ELR (cell line): ENCODE measurements at regions not wholly inside any gene's neighbourhood (a gene's known extent, or its start where the extent isn't known, plus 50 kb on each side); places are given as distances from the start of the nearest gene placed in this dataset.

Experiments used
- DNase-seq: peaks from one replicate; pipeline ENCODE4 v3.0.0-alpha.2; 2015; ENCODE audit warnings: low read depth

DNA sequence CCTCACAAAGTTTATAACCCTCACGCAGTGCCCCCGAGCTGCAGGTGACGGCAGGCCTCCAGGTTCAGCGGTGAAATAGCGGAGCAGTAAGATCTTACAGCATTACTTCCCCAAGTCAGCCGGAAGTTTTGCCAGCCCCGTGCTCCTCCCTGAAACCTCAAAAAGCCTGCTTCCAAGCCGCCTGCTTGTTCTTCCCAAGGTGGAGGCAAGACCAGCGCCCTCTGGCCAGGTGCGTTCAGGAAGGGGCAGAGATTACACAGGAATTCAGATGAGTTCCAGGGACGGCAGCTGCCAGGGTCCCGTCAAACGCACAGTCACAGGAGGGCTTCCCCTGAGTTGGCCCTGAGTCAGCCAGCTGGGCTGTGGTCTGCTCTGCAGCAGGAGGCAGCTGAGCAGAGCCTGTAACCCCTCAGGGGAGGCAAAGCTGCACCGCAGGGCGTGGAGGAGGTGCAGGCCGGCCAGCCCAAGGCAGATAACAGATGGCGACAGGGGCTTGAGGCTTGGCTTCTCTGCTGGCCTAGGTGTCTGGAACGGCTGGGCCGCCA lies 124.1 kb upstream of the RPS6KA2 start:
- DNase-seq: no peak

DNA sequence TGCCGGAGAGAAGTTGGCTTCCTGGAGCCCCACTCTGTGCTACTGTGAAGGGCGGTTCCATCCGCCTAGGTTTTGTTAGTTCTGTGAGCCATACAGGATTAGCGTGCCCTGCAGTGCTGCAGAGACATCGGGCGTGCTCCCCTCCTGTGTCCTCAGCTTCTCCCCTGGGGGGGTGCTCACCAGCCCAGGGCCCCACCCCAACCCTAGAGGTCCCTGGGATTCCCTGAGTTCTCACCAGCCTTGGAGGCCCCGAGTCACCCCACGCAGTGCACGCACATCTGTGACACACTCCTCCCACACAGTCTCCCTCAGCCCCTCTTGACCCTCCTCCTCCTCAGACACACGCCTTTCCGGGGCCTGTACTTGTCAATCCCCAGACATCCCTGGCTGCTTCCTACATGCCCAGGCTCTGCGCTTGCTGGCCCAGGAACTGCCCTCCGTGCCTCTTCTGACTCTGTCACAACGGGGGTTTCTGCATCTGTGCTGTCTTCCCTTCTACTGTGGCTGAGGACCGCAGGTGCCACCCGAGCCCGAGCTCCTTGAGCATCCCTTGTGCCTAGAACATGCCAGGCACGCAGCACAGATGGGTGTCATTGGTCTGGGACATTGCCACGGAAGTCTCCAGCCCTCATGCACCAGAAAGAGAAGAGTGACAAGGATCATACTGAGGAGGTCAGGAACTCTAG lies 123.2 kb upstream of the RPS6KA2 start:
- DNase-seq: no peak

DNA sequence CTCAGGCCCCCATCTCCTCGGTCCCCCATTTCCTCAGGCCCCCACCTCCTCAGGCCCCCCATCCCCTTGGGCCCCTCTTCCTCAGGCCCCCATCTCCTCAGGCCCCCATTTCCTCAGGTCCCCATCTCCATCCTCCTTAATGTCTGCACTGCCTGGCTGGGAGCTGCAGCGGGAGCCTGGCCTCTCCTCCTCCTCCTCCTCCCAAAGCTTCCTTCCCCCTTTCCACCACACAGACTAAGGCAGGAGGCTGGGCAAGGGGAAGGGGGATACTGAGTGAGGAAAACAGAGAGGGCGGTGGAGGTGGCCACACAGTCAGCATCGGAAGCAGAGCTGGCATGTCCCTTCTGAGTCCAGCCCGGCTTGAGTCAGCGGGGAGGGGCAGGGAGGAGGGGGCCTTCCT lies 122.6 kb upstream of the RPS6KA2 start:
- no peak for DNase-seq

DNA sequence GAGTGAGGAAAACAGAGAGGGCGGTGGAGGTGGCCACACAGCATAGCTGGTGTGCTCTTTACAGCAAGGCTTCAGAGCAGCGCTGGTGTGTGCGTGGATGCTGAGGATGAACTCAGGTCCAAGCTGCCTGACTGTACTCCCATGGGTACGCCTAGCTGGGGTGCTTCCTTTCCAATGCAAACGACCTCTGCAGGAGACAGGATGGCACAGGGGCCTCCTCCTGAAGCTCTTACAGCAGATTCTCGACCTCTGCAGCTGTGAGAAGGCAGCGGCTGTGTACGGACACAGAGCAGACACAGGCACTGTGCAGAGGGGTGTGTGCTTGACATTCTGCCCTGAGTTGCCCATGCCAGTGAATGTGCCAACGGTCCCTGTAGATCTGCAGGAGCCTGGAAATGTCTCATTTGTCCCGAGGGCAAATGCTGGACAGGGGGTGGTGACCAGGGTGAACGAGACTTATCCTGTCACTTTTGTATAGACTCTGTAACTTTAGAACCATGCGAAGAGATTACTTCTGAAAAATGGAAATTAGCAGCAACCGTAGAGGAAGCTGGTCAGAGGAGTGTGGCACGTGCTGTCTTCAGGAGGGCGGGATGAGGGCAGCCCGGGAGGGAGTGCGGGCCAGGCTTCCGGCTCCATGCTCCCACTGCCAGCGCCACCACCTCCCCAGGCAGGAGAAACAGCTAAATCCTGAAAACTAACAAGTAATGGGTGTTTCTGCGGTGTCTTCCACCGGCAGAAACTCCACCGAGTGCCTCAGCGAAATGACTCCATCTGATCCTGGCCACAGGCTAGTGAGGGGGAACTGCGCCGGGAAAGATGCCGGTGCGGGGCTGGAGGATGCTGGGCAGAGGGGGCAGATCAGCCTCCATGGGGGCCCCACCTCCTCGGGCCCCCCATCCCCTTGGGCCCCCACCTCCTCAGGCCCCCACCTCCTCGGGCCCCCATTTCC lies 120.9 kb upstream of the RPS6KA2 start:
- no peak for DNase-seq

DNA sequence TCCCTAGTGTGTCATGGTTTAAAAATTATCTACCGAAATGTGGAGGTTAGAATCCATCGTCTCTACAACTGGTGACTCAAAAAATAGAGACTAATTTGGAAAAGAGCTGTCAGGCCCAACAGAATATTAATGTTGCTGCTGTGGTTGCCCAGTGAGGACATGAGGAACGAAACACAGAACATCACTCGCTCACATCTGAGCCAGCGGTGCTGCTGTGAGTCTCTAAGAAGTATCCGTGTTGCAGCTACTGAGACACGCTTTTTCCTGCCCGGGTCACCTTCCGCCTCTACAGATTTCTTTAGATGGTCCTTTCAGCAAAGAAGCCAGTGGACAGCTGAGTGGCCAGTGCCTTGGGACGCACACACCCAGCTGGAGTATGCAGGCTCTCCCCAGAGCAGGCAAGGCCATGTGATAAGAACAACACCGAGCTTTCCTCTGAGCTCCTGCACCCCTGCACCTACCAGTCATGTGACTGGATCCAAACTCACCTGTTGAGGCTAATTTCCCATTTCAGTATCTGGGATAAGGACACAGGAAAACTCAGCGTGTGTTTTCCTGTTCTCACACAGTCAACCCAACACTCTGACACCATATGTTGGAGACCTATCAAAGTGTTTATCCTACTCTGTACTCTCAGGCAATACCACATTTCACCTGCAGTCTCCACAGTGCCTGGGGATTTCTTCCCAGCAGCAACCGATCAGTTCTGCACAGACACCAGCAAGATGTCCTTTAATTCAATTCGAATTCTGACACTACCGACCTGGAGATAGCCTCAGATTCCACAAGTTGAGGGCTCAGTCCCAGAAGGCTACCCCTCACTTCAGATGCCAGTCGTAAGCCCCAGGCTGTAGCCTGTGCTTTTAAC lies 119.0 kb upstream of the RPS6KA2 start:
- DNase-seq: no peak

DNA sequence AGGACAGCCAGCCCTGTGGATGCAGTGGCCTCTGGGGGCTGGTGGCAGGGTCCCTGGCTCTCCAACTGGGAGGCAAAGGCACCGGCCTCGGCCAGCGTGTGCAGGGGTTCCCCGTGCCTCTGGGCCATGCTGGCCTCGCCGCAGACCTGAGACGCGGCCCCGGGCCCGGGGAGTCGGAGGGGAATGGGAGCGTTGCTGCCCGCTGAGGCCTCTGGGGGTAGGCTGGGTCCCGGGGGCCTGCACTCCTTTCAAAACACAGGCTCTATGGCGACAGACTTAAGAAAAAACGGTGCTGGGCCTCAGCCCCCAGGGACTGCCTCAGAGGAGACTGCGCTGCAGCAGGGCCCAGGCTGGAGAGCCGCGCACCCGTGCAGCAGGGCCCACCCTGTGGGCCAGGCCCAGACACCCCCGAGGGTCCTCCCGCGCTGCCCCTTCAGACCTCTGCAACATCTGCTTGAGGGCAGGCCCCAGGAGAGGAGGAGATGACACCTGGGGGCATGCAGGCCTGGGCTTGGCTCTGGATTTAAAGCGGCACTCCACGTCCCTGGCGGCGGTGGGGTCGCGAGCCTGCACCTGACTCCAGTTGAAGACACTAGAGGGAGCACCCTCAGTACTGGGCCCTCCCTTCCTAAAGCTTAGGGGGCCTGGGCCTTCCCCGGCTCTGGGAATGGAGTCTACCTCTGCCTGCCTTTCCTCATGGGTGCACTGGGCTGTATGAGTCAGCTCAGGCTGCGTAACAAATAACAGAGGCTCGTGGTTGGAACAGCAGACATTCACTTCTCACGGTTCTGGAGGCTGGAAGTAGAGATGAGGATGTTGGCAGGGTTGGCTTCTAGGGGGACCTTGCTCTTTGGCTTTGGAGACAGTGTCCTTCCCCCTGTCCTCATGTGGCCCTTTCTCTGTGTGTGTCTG lies 117.4 kb upstream of the RPS6KA2 start:
- no peak for DNase-seq

DNA sequence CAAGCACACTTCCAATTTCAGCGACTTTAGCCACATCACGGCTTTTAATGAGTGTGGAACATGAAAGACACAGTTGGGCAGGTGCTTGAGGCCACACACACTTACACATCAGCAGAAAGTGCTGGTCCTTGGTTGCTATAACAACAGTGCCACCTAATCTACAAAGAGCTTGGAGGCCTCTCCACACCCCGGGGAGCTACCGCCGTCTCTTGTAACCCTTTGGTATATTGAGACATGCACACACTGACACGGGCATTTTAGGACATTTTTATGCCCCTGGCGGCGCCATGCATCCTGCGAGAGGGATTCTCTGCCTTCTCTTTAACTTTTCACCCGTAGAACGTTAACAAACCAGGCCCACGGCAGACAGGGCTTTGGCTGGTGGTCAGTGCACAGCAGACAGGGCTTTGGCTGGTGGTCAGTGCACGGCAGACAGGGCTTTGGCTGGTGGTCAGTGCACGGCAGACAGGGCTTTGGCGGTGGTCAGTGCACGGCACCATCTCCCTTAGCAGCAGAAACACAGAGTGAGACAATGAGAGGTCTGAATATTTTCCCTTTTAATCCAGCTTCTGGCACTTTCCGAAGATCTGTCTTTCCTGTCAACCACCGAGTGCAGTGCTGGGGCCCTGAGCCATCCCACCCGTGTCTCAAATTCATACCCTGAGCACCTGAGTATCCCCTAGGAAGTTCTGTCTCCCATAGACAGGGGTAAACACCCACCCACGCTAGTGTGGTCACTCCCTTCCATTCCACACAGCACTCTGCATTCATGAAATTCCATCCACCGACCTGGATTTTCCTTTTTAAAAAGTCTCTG lies 116.6 kb upstream of the RPS6KA2 start:
- no peak for DNase-seq

DNA sequence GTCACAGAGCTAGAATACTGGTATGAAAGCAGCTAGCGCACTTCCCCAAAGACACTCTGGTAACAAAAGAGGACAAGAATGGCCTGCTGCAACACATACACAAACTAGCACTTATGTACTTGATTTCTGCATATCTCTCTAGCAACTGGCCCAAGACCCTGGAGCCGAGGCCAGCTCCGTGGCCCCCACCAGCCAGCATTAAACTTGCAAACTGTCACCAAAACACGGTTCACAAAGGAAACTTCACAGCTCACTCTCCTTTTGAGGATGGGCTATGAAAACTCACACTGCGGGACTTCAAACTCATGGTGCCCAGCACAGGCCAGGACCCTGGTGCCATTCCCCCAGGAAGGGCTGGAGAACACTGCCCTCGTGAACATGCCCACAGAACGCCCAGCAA lies 115.9 kb upstream of the RPS6KA2 start:
- no peak for DNase-seq

DNA sequence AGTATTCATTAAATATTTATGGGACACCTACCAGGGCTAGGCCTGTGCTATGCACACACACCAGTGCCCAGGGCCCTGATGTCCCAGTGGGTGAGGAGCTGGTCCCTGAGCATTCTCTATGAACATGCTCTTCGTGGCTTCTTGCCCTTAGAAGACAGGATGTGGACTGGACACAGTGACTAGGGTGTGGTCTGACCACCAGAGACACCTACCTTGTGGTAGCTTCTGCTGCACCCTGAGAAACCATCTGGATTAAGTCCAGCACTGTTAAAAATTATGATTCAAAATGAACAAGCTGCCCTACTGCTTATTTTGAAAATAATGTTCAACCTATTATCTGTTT lies 112.9 kb upstream of the RPS6KA2 start:
- DNase-seq: no peak

DNA sequence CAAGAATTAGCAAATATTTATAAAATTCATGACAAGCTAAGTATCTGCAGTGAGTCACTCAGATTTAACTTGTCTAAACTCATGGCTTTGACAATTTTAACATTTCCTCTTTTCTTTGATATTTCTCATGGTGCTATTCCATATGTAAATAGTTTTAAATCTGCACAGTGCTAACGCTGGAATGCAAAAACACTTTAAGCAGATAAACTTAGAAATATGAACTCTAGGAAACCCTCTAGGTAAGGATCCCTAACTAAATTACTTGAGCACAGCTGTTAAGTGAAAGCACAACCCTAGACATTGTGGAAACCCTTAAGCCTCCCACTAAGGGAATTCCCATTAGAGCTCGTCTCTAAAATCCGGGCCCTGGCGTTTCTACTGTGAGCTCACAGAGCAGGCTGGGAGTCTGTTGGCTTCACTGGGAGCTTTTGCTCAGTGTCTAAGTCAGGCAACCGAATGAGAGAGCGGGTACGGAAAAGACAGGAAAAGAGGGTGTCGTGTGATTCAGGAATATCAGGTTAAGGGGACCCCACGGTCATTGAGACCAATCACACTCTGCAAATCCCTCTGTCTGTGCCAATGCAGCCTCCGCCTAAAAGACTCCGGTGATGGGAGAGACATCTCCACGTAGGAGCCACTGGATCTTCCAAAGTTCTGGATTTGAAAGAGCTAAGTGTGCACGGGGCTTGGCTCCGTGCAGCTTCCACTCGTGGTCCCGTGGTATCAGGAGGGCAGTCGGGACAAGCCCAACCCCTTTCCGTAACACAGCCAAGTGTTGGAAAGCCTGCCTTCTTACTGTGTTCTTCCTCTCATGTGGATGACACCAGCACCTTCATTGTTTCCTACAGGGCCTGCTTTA lies 112.3 kb upstream of the RPS6KA2 start:
- DNase-seq: no peak

DNA sequence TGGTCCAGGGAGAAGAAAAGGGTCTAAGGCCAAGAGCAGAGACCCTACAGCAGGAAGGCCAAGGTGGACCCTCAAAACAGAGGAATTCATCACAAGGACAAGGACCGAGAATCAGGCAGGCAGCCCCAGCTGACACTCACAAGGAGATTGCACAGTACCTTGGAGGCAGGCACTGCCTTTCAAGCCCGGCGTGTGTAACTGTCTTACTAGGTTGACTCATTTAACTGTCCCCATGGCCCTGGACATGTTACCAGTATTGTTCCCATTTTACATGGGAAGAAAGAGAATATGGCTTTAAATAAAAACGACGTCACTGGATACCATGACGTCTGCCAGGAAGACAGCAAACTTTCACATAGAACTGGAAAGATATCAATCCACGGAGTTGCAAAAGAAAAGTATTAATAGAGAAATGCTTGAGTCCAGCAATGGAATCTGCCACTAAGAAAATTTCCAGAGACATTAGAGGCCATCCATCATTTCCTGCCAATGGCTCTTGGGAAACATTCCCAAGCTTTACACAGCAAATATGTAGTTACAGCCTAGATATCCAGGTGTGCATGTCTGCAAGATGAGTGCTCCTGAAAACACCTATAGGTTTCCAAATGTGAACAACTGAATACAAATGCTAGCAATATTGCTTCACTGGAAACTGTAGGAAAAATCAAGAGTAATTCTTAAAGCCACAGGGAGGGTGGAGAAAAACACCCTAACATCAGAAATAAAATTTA lies 111.5 kb upstream of the RPS6KA2 start:
- DNase-seq: no peak

DNA sequence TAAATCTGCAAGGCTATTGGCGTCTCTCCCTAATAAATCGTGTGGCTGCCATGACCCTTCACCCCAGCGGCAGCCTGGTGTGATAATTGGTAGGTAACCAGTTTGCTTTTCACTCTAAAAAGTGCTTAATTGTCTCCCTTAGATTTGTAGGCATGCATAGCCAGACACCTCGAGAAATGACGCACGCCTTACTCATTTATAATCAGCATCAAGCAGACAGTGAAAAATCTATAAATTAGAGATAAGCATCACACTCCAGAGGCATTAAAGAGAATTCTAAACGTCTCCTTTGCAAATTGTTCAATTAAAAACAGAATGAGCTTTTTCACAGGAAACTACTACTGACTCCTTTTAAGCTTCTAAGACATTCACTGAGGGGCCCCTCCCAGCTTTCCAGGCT lies 110.2 kb upstream of the RPS6KA2 start:
- DNase-seq: peak; percentile 8

DNA sequence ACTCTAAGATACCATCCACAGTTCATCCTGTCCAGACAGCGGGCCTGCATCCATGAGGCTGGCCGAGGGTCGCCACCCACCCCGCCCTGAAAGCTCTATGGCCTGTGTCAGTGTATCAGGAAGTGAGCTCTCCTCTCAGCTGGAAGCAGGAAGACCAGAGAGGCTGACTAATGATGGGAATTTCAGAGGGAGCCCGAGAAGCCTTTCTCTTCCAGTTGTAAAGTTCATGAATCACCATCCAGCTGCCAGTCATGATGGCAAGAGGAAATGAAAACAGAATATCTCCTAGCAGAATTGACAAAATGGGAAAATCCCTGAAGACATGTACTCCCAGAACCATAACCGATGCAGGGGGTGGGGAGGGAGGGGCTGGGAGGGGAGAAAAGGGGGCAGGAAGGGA lies 109.6 kb upstream of the RPS6KA2 start:
- DNase-seq: peak; percentile 66

DNA sequence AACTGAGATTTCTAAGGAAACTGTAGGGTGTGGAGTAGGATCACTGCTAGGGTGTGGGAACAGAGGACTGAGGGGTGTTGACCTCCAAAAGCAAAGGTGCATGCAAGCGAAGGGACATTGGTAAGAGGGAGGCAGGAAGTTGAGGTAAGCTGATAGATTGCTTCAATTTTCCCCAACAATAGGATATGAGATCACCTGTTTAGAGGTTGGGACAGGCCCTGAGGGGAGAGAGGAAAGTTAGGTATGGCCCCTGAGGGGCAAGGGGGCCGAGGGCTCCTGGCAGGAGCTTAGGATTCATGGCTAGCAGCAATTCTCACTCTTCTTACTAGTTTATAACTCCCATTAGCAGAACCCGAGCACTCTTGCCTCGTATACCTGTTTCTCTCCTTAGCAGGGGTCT lies 106.8 kb upstream of the RPS6KA2 start:
- DNase-seq: no peak

DNA sequence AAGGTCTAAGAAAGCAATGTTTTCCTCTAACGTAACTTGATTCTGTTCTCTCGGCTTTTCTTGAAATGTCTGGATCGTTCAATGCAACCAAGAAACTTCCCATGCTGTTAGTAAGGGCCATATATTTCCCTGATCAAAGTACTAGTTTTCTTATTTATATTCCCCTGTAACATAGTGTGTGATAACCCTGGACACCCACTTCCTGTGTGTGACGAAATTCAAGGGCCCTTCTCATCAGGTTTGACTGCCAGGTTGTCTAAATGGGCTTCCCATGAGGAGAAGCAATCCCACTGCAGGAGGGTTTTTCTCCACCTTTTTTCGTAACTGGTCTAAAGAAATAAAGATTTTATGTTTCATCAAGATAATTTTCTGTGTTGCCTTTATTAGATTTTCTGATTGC lies 102.6 kb upstream of the RPS6KA2 start:
- DNase-seq: no peak

DNA sequence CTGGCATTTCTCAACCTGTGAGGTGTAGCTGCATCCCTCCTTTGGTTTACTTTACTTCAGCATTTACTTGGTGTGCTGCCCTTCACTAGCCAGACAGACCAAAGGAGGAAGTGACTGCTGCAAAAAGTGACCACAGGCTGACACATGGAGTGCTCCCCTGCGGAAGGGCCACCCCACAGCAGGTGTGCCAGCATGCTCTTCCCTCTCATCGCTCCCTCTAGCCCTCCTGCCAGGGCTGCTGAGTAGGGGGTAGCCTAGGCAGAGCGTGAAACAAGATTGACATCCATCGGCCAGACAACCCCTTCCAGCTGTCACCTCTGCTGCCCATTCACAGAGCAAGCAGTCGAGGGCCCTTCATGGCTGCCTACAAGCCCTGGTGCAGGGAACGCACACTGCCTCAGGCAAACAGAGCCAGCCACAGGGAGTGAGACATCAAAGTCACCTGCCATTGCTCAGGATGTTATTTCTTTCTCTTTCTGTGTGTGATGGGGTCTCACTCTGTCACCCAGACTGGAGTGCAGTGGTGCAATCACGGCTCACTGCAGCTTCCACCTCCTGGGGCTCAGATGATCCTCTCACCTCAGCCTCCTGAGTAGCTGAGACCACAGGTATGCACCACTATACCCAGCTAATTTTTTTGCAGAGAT lies 102.0 kb upstream of the RPS6KA2 start:
- no peak for DNase-seq

DNA sequence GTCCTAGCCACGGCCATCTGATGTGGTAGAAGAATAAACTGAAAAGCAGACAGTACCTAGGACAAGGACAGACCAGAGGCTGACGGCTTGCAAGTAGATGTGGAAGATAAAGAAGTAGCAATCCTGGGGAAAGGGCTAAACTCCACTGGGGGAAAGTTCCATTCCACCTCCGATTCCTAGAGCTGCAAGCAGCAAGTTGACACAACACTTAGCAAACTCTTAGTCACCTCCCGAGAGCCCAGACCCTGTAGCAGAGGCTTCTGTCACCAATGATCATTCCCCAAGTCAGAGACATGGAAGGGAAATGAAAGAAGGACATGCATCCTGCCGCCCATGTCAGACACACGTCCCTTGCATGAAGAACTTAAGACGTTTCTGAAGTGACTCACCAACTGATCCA lies 99.2 kb upstream of the RPS6KA2 start:
- DNase-seq: no peak

DNA sequence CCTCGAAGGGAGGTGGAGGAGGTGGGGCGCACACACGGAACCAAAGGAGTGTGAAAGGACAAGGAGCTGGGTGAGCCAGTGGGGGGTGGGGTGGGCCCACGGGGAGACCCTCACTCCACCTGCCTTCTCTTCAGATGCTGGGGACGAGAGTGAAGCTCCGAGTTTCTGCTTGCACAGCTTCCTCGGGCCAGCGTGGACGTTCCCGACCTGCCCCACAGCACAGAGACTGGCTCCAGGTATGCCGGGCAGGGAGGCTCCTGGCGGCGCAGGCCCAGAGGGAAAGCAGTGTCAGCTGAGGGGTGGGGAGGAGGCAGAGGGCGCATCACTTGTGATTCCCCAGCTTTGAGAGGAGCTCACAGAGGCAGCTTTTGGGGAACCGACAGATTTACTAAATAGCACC lies 98.5 kb upstream of the RPS6KA2 start:
- DNase-seq: no peak
